Mucosa of rectum (tissue), 2 donors: ENCODE measurements at regions not wholly inside any gene's neighbourhood (a gene's known extent, or its start where the extent isn't known, plus 50 kb on each side); places are given as distances from the start of the nearest gene placed in this dataset.
"Not testable (repeated sequence)": the region's sequence is repeated elsewhere in the genome, so short reads cannot be mapped to it uniquely, and the experiment has no call there.

Experiments used
- H3K27ac ChIP-seq, 2 donors: one replicate each; pipeline ENCODE4 v1.7.0; 2013; ENCODE audit warnings: inconsistent platforms in 2 of 2, low read depth in 2 of 2, low read length in 2 of 2
- H3K27me3 ChIP-seq, 2 donors: one replicate each; pipeline ENCODE4 v1.7.0; 2013; ENCODE audit warnings: low read length in 2 of 2; ENCODE audit not compliant: control insufficient read depth in 2 of 2, insufficient read depth in 2 of 2
- H3K36me3 ChIP-seq, 2 donors: one replicate each; pipeline ENCODE4 v1.7.0; 2013; ENCODE audit warnings: low read length in 2 of 2; ENCODE audit not compliant: control insufficient read depth in 2 of 2, insufficient read depth in 2 of 2
- H3K4me1 ChIP-seq, 2 donors: one replicate each; pipeline ENCODE4 v1.7.0; 2013; ENCODE audit warnings: low read length in 2 of 2, mild to moderate bottlenecking in 1 of 2; ENCODE audit not compliant: control insufficient read depth in 2 of 2, insufficient read depth in 2 of 2
- H3K4me3 ChIP-seq, 2 donors: one replicate each; pipeline ENCODE4 v1.7.0; 2013; ENCODE audit warnings: low read length in 2 of 2
- H3K9ac ChIP-seq, 2 donors: one replicate each; pipeline ENCODE4 v1.7.0; 2013; ENCODE audit warnings: low read length in 2 of 2, low read depth in 1 of 2, mild to moderate bottlenecking in 1 of 2
- H3K9me3 ChIP-seq, 2 donors: one replicate each; pipeline ENCODE4 v1.7.0; 2013; ENCODE audit warnings: low read length in 2 of 2; ENCODE audit not compliant: control insufficient read depth in 2 of 2
- donor health status: healthy.
- donor health status: Normal muscosa, but diverticular disease.

DNA sequence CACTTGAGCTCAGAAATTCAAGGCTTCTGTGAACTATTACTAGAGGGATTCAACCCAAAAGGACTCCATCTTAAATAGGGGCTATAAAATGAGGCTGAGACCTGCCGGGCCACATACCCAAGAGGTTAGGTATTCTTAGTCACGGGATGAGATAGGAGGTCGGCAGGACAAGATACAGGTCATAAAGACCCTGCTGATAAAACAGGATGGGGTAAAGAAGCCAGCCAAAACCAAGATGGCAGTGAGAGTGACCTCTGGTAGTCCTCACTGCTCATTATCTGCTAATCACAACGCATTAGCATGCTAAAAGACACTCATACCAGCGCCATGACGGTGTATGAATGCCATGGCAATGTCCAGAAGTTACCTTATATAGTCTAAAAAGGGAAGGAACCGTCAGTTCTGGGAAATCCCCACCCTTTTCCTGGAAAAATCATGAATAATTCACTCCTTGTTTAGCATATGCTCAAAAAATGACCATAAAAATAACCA, 101.2 kb upstream of the TRIM24 start:
- H3K27me3 ChIP-seq = no peaks in the 10 kb centered on the region
- no peak overlapping the region for H3K9ac ChIP-seq
- no peaks in the 10 kb centered on the region for H3K4me1 ChIP-seq
- no peak overlapping the region for H3K27ac ChIP-seq
- H3K9me3 ChIP-seq = no peaks in the 10 kb centered on the region
- no peaks in the 10 kb centered on the region for H3K36me3 ChIP-seq
- H3K4me3 ChIP-seq = no peak overlapping the region

DNA sequence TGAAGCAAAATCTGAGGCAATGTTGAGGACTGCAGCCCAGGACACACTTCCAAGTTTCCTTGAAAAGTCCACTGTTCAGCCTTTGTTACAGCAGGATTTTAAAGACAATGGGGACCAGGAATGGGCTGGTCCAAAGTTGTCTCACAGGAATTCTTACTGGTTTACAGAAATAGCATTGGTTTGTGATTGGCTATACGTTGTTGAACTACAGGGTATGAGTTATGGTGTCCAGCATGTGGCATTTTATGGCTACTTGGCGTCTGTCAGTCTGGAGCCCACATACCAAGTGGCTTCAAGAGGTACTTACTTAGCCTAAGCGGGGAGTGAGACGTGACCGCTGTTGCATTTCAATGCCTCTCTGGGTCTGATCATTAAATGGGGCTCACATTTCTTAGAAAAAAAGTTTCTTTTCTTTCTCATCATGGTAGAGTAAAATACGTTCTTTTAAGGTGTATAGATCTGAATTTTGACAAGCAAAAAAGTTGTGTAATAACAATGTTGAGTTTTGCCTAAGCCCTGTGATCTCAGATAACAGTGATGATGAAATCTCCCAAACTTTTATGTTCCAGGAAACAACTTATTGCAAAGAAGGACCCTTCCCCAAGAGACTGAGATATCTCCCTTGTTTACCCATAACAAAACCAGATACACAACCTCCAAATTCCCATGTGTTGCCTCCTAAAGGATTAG, 100.0 kb upstream of the TRIM24 start:
- Histone ChIP-seq H3K9ac (no peak overlapping the region), H3K27me3 (no peaks in the 10 kb centered on the region), H3K27ac (no peak overlapping the region), H3K4me1 (no peaks in the 10 kb centered on the region), H3K9me3 (no peaks in the 10 kb centered on the region), H3K36me3 (no peaks in the 10 kb centered on the region), H3K4me3 (no peak overlapping the region)

DNA sequence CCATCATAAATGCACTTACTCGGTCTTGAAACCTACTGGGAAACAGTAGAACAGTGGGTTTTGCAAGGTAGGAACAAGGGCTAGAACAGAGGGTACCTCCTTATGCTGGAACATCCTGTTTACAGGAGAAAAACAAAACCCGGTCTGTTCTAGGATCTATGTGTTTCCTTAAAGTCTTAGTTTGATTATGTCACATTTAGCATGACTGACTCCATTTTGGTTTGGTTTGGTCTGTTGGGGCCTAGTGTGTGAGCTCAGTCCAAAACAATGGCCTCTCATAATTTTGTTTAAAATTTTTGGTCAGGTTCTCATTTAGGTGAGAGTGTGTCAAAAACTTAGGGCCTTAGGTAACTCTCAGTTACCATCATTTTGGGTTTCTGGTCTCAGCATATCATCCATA, 96.3 kb upstream of the TRIM24 start:
- no peak overlapping the region for H3K9ac ChIP-seq
- no peak overlapping the region for H3K27ac ChIP-seq
- H3K4me3 ChIP-seq = no peak overlapping the region
- H3K4me1 ChIP-seq = no peaks in the 10 kb centered on the region
- H3K27me3 ChIP-seq = no peaks in the 10 kb centered on the region
- H3K36me3 ChIP-seq = no peaks in the 10 kb centered on the region
- peaks cover 2 to 4% of the 10 kb centered on the region in 2 donors for H3K9me3 ChIP-seq

DNA sequence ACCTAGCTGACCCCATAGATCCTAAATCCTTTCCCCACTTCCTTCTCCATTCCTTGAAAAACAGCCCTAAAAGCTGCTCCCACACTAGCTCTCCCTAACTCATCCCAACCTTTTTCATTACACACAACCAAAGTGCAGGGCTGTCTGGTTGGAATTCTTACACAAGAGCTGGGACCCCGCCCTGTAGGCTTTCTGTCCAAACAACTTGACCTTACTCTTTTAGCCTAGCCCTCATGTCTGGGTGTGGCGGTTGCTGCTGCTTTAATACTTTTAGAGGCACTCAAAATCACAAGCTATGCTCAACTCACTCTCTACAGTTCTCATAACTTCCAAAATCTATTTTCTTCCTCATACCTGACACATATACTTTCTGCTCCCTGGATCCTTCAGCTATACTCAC, 93.9 kb upstream of the TRIM24 start:
- H3K27ac ChIP-seq, H3K4me1 ChIP-seq, H3K36me3 ChIP-seq, H3K27me3 ChIP-seq, H3K4me3 ChIP-seq, H3K9ac ChIP-seq: not testable (repeated sequence)
- peaks cover 10 to 13% of the 10 kb centered on the region in 2 donors for H3K9me3 ChIP-seq

DNA sequence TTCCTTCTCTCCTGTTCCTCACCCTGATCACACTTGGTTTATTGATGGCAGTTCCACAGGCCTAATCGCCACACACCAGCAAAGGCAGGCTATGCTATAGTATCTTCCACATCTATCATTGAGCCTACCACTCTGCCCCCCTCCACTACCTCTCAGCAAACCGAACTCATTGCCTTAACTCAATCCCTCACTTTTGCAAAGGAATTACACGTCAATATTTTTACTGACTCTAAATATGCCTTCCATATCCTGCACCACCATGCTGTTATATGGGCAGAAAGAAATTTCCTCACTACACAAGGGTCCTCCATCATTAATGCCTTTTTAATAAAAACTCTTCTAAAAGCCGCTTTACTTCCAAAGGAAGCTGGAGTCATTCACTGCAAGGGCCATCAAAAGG, 93.4 kb upstream of the TRIM24 start:
- not testable (repeated sequence) for H3K9ac ChIP-seq, H3K4me3 ChIP-seq, H3K4me1 ChIP-seq, H3K27me3 ChIP-seq, H3K36me3 ChIP-seq, H3K27ac ChIP-seq
- peaks cover 10 to 16% of the 10 kb centered on the region in 2 donors for H3K9me3 ChIP-seq

DNA sequence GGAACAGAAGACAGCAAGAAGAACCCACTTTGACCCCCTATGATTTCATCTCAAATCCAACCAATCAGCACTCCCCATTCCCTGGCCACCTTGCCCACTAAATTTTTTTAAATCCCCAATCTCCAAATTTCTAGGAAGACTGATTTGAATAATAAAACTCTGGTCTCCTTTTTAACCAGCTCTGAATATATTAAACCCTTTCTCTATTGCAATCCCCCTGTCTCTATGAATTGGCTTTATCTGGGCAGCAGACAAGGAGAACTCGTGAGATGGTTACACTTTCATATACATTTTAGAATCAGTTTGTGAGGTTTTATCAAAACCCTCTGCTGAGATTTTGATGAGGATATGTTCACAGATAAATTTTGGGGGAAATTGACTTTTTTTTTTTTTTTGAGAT, 90.3 kb upstream of the TRIM24 start:
- no peak overlapping the region for H3K9ac ChIP-seq
- no peak overlapping the region for H3K4me3 ChIP-seq
- H3K4me1 ChIP-seq = no peaks in the 10 kb centered on the region
- peaks cover 10 to 16% of the 10 kb centered on the region in 2 donors for H3K9me3 ChIP-seq
- no peaks in the 10 kb centered on the region for H3K27me3 ChIP-seq
- no peaks in the 10 kb centered on the region for H3K36me3 ChIP-seq
- no peak overlapping the region for H3K27ac ChIP-seq

DNA sequence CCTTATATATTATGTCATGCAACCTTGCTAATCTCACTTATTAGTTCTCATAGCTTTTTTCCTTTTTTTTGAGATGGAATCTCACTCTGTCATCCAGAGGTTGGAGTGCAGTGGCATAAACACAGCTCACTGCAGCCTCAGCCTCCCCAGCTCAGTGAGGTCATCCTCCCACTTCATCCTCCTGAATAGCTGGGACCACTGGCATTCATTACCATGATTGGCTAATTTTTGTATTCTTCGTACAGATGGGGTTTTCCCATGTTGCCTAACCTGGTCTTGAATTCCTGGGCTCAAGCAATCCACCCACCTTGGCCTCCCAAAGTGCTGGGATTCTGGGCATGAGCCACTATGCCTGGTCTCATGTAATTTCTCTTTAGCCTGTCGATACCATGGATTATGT, 89.1 kb upstream of the TRIM24 start:
- Histone ChIP-seq H3K36me3 (no peaks in the 10 kb centered on the region), H3K9me3 (peaks cover 10 to 16% of the 10 kb centered on the region in 2 donors), H3K9ac (no peak overlapping the region), H3K4me3 (no peak overlapping the region), H3K27me3 (no peaks in the 10 kb centered on the region), H3K4me1 (no peaks in the 10 kb centered on the region), H3K27ac (no peak overlapping the region)

DNA sequence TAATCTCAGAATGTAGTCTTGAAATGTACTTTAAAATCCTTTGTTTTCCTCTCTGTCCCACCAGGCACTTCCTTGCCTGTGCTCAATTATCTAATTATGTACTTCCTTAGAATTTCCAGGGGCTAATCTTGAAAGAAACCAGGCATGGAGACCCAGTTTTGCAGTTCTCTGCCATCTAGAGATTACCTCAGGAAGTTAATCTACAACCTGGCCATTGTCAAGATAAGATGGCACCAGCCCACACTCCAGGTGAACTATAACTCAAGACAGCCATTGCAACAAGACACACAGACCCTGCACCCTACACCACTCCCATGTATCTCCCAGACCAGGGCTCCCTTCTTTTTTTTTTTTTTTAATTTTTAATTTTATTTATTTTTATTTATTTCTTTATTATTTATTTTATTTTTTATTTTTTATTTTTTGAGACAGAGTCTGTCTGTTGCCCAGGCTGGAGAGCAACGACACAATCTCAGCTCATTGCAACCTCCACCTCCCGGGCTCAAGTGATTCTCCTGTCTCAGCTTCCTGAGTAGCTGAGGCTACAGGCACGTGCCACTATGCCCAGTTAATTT, 85.9 kb upstream of the TRIM24 start:
- Histone ChIP-seq H3K27me3 (no peaks in the 10 kb centered on the region), H3K27ac (no peak overlapping the region), H3K9me3 (peaks cover 2 to 10% of the 10 kb centered on the region in 2 donors), H3K4me3 (no peak overlapping the region), H3K4me1 (no peaks in the 10 kb centered on the region), H3K9ac (no peak overlapping the region), H3K36me3 (no peaks in the 10 kb centered on the region)

DNA sequence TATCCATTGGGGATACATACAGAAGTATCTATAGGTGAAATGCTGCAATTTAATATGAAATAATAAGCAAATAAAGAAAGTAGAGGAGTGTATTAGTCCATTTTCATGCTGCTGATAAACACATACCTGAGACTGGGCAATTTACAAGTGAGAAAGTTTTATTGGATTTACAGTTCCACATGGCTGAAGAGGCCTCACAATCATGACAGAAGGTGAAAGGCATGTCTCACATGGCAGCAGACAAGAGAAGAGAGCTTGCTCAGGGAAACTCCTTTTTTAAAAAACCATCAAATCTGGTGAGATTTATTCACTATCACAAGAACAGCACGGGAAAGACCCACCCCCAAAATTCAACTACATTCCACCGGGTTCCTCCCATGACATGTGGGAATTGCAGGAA, 82.8 kb upstream of the TRIM24 start:
- Histone ChIP-seq H3K27ac (no peak overlapping the region), H3K27me3 (no peaks in the 10 kb centered on the region), H3K9me3 (no peaks in the 10 kb centered on the region), H3K4me1 (no peaks in the 10 kb centered on the region), H3K4me3 (no peak overlapping the region), H3K9ac (no peak overlapping the region), H3K36me3 (no peaks in the 10 kb centered on the region)

DNA sequence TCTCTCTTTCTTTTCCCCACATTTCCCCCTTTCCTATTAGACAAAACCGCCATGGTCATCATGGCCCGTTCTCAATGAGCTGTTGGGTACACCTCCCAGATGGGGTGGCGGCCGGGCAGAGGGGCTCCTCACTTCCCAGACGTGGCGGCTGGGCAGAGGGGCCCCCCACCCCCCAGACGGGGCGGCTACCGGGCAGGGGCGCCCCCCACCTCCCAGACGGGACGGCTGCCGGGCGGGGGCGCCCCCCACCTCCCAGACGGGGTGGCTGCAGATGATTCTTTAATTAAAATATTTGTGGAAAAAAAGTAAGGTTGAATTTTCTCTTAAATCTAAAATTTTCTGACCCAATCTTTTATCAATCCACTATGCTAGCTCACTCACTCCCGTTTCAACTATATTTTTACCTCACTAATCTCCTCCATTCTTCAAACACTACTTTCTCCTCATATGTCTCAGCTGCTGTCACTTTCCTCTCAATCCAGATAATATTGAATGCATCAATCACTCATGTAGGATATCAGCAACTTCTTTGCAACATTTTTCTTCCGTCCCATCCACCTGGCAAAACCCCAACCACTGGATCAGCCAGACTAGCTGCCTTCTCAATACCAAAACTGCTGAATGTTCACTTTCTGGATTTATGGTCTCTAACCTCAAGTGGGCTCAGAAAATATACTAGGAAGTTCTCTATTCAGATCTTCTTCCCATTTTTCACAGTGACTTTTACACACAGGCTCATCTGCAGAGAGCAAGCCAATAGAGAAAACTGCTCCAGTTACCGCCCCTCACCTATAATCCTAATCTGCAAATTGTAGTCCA, 81.1 kb upstream of the TRIM24 start:
- Histone ChIP-seq H3K27me3 (no peaks in the 10 kb centered on the region), H3K9ac (no peak overlapping the region), H3K4me1 (no peaks in the 10 kb centered on the region), H3K36me3 (no peaks in the 10 kb centered on the region), H3K4me3 (no peak overlapping the region), H3K9me3 (no peaks in the 10 kb centered on the region), H3K27ac (no peak overlapping the region)
